H9 (cell line): ENCODE measurements at regions not wholly inside any gene's neighbourhood (a gene's known extent, or its start where the extent isn't known, plus 50 kb on each side); places are given as distances from the start of the nearest gene placed in this dataset.

Experiments
- DNase-seq: peaks from one replicate; pipeline ENCODE4 v3.0.0-alpha.2; 2017
- H2AFZ ChIP-seq: one replicate; pipeline ENCODE4 v1.6.1; 2013; ENCODE audit warnings: mild to moderate bottlenecking, low read length, control low read depth, moderate library complexity
- H2AK5ac ChIP-seq: 2 replicates; pipeline ENCODE4 v1.6.1; 2013; ENCODE audit warnings: low read length, control low read depth, mixed read lengths; ENCODE audit not compliant: insufficient read length
- H2BK120ac ChIP-seq: one replicate; pipeline ENCODE4 v1.6.1; 2013; ENCODE audit warnings: low read depth, mild to moderate bottlenecking, low read length, control low read depth, inconsistent platforms; ENCODE audit not compliant: poor library complexity, severe bottlenecking
- H2BK12ac ChIP-seq: 2 replicates; pipeline ENCODE4 v1.6.1; 2013; ENCODE audit warnings: low read length, control low read depth, mixed read lengths, low read depth; ENCODE audit not compliant: insufficient read length
- H2BK15ac ChIP-seq: 2 replicates; pipeline ENCODE4 v1.6.1; 2013; ENCODE audit warnings: low read depth, low read length, control low read depth
- H2BK20ac ChIP-seq: one replicate; pipeline ENCODE4 v1.6.1; 2013; ENCODE audit warnings: low read depth, mild to moderate bottlenecking, low read length, control low read depth, inconsistent platforms; ENCODE audit not compliant: poor library complexity, severe bottlenecking
- H2BK5ac ChIP-seq: 2 replicates; pipeline ENCODE4 v1.6.1; 2013; ENCODE audit warnings: low read length, control low read depth, mixed read lengths; ENCODE audit not compliant: insufficient read length
- H3K14ac ChIP-seq: 2 replicates; pipeline ENCODE4 v1.6.1; 2013; ENCODE audit warnings: low read length, control low read depth; ENCODE audit not compliant: insufficient read depth
- H3K18ac ChIP-seq: 2 replicates; pipeline ENCODE4 v1.6.1; 2013; ENCODE audit warnings: low read depth, mild to moderate bottlenecking, mixed read lengths, low read length, control low read depth; ENCODE audit not compliant: insufficient read length
- H3K23ac ChIP-seq: 2 replicates; pipeline ENCODE4 v1.6.1; 2013; ENCODE audit warnings: low read length, control low read depth, mixed read lengths, low read depth; ENCODE audit not compliant: insufficient read length
- H3K23me2 ChIP-seq: 2 replicates; pipeline ENCODE4 v1.6.1; 2013; ENCODE audit warnings: low read depth, mild to moderate bottlenecking, mixed read lengths, low read length, control low read depth; ENCODE audit not compliant: insufficient read length, poor library complexity, severe bottlenecking
- H3K27ac ChIP-seq: 2 replicates; pipeline ENCODE4 v1.5.1; 2013; ENCODE audit warnings: low read length, control low read depth, mixed read lengths, low read depth; ENCODE audit not compliant: insufficient read length
- H3K27me3 ChIP-seq: 2 replicates; pipeline ENCODE4 v1.6.1; 2013; ENCODE audit warnings: low read length, control low read depth, inconsistent platforms; ENCODE audit not compliant: insufficient read depth
- H3K4ac ChIP-seq: 2 replicates; pipeline ENCODE4 v1.6.1; 2013; ENCODE audit warnings: low read depth, mild to moderate bottlenecking, control low read depth, inconsistent platforms, low read length, moderate library complexity
- H3K4me1 ChIP-seq: 2 replicates; pipeline ENCODE4 v1.6.1; 2013; ENCODE audit warnings: low read length, control low read depth, inconsistent platforms; ENCODE audit not compliant: insufficient read depth
- H3K4me2 ChIP-seq: 2 replicates; pipeline ENCODE4 v1.6.1; 2013; ENCODE audit warnings: low read length, control low read depth, mixed read lengths; ENCODE audit not compliant: insufficient read length, insufficient read depth
- H3K56ac ChIP-seq: 2 replicates; pipeline ENCODE4 v1.6.1; 2013; ENCODE audit warnings: low read depth, mild to moderate bottlenecking, mixed read lengths, low read length, control low read depth; ENCODE audit not compliant: insufficient read length
- H3K79me1 ChIP-seq: 2 replicates; pipeline ENCODE4 v1.6.1; 2013; ENCODE audit warnings: low read depth, mild to moderate bottlenecking, moderate library complexity, low read length, control low read depth, inconsistent platforms; ENCODE audit not compliant: insufficient read depth, poor library complexity, severe bottlenecking
- H3K79me2 ChIP-seq: 2 replicates; pipeline ENCODE4 v1.6.1; 2013; ENCODE audit warnings: low read length, control low read depth, inconsistent platforms; ENCODE audit not compliant: insufficient read depth
- H3K9ac ChIP-seq: 2 replicates; pipeline ENCODE4 v1.6.1; 2013; ENCODE audit warnings: low read length, control low read depth, mixed read lengths; ENCODE audit not compliant: insufficient read length; ENCODE audit errors: extremely low read depth
- H3K9me3 ChIP-seq: one replicate; pipeline ENCODE4 v1.6.1; 2013; ENCODE audit warnings: low read depth, low read length, inconsistent platforms; ENCODE audit not compliant: control insufficient read depth
- H3T11ph ChIP-seq: one replicate; pipeline ENCODE4 v1.6.1; 2013; ENCODE audit warnings: mild to moderate bottlenecking, low read length, control low read depth, inconsistent platforms
- H4K20me1 ChIP-seq: one replicate; pipeline ENCODE4 v1.6.1; 2013; ENCODE audit not compliant: control insufficient read depth, insufficient read length, insufficient read depth
- H4K5ac ChIP-seq: 2 replicates; pipeline ENCODE4 v1.6.1; 2013; ENCODE audit warnings: low read depth, mild to moderate bottlenecking, mixed read lengths, low read length, control low read depth; ENCODE audit not compliant: insufficient read length
- H4K8ac ChIP-seq: replicated peaks from 2 replicates; pipeline ENCODE4 v1.6.1; 2013; ENCODE audit warnings: low read length, control low read depth, mixed read lengths, low read depth; ENCODE audit not compliant: insufficient read length
- H4K91ac ChIP-seq: 2 replicates; pipeline ENCODE4 v1.6.1; 2013; ENCODE audit warnings: low read depth, mild to moderate bottlenecking, moderate library complexity, mixed read lengths, low read length, control low read depth; ENCODE audit not compliant: insufficient read length
- H3K27ac Mint-ChIP-seq, 3 experiments: 2 replicates in 2 of 3; 3 replicates in 1 of 3; pipeline ENCODE4 v1.8.0; 2020 to 2021; ENCODE audit warnings: mixed read lengths in 3 of 3, mild to moderate bottlenecking in 1 of 3, moderate library complexity in 1 of 3
- H3K27me3 Mint-ChIP-seq: 2 replicates; pipeline ENCODE4 v1.8.0; 2021; ENCODE audit warnings: low read depth, mild to moderate bottlenecking, moderate library complexity, mixed read lengths
- H3K36me3 Mint-ChIP-seq, 3 experiments: 2 replicates in 2 of 3; 3 replicates in 1 of 3; pipeline ENCODE4 v1.8.0; 2020 to 2021; ENCODE audit warnings: low read depth in 3 of 3, mixed read lengths in 3 of 3; ENCODE audit not compliant: insufficient read depth in 1 of 3
- H3K4me1 Mint-ChIP-seq, 2 experiments: 2 replicates each; pipeline ENCODE4 v1.8.0; 2020; ENCODE audit warnings: mixed read lengths in 2 of 2
- H3K4me3 Mint-ChIP-seq, 2 experiments: 2 replicates in 1 of 2; 3 replicates in 1 of 2; pipeline ENCODE4 v1.8.0; 2020 to 2021; ENCODE audit warnings: mild to moderate bottlenecking in 2 of 2, mixed read lengths in 2 of 2, moderate library complexity in 1 of 2
- H3K9me3 Mint-ChIP-seq, 2 experiments: 2 replicates in 1 of 2; 3 replicates in 1 of 2; pipeline ENCODE4 v1.8.0; 2020; ENCODE audit warnings: mild to moderate bottlenecking in 2 of 2, mixed read lengths in 2 of 2, moderate library complexity in 1 of 2
- WGBS: extraction: QIAGEN DNeasy Blood & Tissue Kit; methylation state at CpG from one replicate; pipeline ENCODE4 v1.1.7; 2013; ENCODE audit warnings: missing lambda C conversion rate, low lambda C conversion rate, mixed read lengths; ENCODE audit not compliant: insufficient read length; ENCODE audit errors: extremely low coverage; 5-methylcytosine and 5-hydroxymethylcytosine counted together
- TF ChIP-seq, protein P1 (sequence below): fragments of 200-600 bp; sonication (generic); conservative IDR thresholded peaks from 3 replicates; pipeline ENCODE4 v1.8.0; 2021; ENCODE audit warnings: antibody characterized with exemption, mild to moderate bottlenecking

DNA sequence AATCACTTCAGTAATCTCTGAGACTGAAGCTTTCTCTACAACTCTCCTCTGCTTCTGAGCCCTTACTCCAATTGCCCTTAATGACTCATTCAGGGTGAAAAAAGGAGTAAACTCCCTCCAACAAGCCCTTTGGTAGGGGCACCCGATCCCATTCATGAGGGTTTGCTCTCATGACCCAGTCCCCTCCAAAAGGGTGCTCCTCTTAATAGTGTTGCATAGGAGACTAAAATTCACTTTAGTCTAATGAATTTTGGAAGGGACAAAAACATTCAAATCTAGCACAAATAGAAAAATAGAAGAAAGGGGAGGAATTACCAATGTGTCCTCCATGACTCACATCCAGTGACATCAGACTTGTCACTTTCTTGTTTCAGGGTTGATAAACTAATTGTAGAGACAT is 66.2 kb upstream of the CCNY start:
- Mint-ChIP-seq H3K4me3 (no peak overlapping the region), H3K36me3 (no peaks in the 10 kb centered on the region), H3K4me1 (peaks cover 11 to 15% of the 10 kb centered on the region in 2 experiments; a peak in 3 of 4 replicates), H3K9me3 (no peaks in the 10 kb centered on the region; a peak in 2 of 5 replicates), H3K27me3 (no peaks in the 10 kb centered on the region; the same call in none of the 2 replicates), H3K27ac (no peak overlapping the region)
- no peaks in the 10 kb centered on the region for H3K27me3 ChIP-seq
- no peak overlapping the region for H3K4ac ChIP-seq
- H2BK120ac ChIP-seq = no peak overlapping the region
- peaks cover 3% of the 10 kb centered on the region; the same call in 1 of the 2 replicates for H3K4me1 ChIP-seq
- no peak overlapping the region for H3K56ac ChIP-seq
- no peaks in the 10 kb centered on the region for H3K9me3 ChIP-seq
- no peaks in the 10 kb centered on the region for H3K79me2 ChIP-seq
- no peak overlapping the region for H3T11ph ChIP-seq
- H3K27ac ChIP-seq = no peak overlapping the region
- H2AFZ ChIP-seq = no peak overlapping the region
- H2BK15ac ChIP-seq = no peak overlapping the region
- no peak overlapping the region for H3K14ac ChIP-seq
- H3K79me1 ChIP-seq = no peaks in the 10 kb centered on the region
- H3K18ac ChIP-seq = no peak overlapping the region
- H3K23me2 ChIP-seq = no peaks in the 10 kb centered on the region
- no peak overlapping the region for H3K9ac ChIP-seq
- no CpG with 5 or more reads among the region's 1 CpG for WGBS
- no peak overlapping the region for H4K91ac ChIP-seq
- DNase-seq = no peak
- no peak overlapping the region for H3K23ac ChIP-seq
- no peak overlapping the region for H3K4me2 ChIP-seq
- TF ChIP-seq, protein P1, sequence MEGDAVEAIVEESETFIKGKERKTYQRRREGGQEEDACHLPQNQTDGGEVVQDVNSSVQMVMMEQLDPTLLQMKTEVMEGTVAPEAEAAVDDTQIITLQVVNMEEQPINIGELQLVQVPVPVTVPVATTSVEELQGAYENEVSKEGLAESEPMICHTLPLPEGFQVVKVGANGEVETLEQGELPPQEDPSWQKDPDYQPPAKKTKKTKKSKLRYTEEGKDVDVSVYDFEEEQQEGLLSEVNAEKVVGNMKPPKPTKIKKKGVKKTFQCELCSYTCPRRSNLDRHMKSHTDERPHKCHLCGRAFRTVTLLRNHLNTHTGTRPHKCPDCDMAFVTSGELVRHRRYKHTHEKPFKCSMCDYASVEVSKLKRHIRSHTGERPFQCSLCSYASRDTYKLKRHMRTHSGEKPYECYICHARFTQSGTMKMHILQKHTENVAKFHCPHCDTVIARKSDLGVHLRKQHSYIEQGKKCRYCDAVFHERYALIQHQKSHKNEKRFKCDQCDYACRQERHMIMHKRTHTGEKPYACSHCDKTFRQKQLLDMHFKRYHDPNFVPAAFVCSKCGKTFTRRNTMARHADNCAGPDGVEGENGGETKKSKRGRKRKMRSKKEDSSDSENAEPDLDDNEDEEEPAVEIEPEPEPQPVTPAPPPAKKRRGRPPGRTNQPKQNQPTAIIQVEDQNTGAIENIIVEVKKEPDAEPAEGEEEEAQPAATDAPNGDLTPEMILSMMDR = no peak
- no peak overlapping the region for H2BK12ac ChIP-seq
- H4K5ac ChIP-seq = no peak overlapping the region
- H2AK5ac ChIP-seq = no peak overlapping the region
- no peaks in the 10 kb centered on the region for H4K20me1 ChIP-seq
- H2BK20ac ChIP-seq = no peak overlapping the region
- H2BK5ac ChIP-seq = no peak overlapping the region
- H4K8ac ChIP-seq = no peak overlapping the region
